HL-60 (cell line): ENCODE measurements at regions not wholly inside any gene's neighbourhood (a gene's known extent, or its start where the extent isn't known, plus 50 kb on each side); places are given as distances from the start of the nearest gene placed in this dataset.
"Not testable (repeated sequence)": the region's sequence is repeated elsewhere in the genome, so short reads cannot be mapped to it uniquely, and the experiment has no call there.

ENCODE experiments used
- DNase-seq, 2 experiments: peaks; one replicate each; pipeline ENCODE4 v3.0.0-alpha.2; 2010 to 2020; ENCODE audit warnings: low read depth in 1 of 2, low spot score in 1 of 2
- H3K27ac ChIP-seq: fragments of 250-450 bp; sonication (Bioruptor Pico); replicated peaks from 2 replicates; pipeline ENCODE4 v1.5.1; 2020; ENCODE audit warnings: mild to moderate bottlenecking, moderate library complexity
- H3K27me3 ChIP-seq: fragments of 250-450 bp; sonication (Bioruptor Pico); 2 replicates; pipeline ENCODE4 v1.5.1; 2021; ENCODE audit warnings: mild to moderate bottlenecking, moderate library complexity; ENCODE audit not compliant: insufficient read depth, poor library complexity, severe bottlenecking
- H3K4me3 ChIP-seq: replicated peaks from 2 replicates; pipeline ENCODE4 v1.5.1; 2011; ENCODE audit warnings: mild to moderate bottlenecking, control low read depth, low read length; ENCODE audit not compliant: insufficient read depth
- CTCF ChIP-seq: IDR thresholded peaks from one replicate; pipeline ENCODE4 v1.5.1; 2011; ENCODE audit warnings: low read length, control low read depth, inconsistent platforms; ENCODE audit not compliant: insufficient read depth
- GABPA ChIP-seq: IDR thresholded peaks from 2 replicates; pipeline ENCODE4 v1.6.1; 2012; ENCODE audit warnings: low read depth
- POLR2AphosphoS5 ChIP-seq: IDR thresholded peaks from 2 replicates; pipeline ENCODE4 v1.6.1; 2012; ENCODE audit warnings: low read depth
- REST ChIP-seq: IDR thresholded peaks from 2 replicates; pipeline ENCODE4 v1.6.1; 2012; ENCODE audit warnings: low read depth; ENCODE audit not compliant: insufficient replicate concordance
- SPI1 ChIP-seq: IDR thresholded peaks from 2 replicates; pipeline ENCODE4 v1.6.1; 2012; ENCODE audit warnings: low read depth, mild to moderate bottlenecking, borderline replicate concordance

GRCh38 chr2:83364264-83364663, 1094.8 kb downstream of the SUCLG1 start:
- no peak for TF ChIP-seq REST
- TF ChIP-seq CTCF, result no peak
- TF ChIP-seq SPI1, result no peak
- TF ChIP-seq POLR2AphosphoS5, result no peak
- TF ChIP-seq GABPA, result no peak
- Histone ChIP-seq H3K27me3 (no peaks in the 10 kb centered on the region), H3K4me3 (no peak overlapping the region), H3K27ac (no peak overlapping the region)
- DNase-seq, result no peak

- DNase-seq, H3K27me3 ChIP-seq, H3K4me3 ChIP-seq, H3K27ac ChIP-seq: not testable (repeated sequence)
Measured at GRCh38 chr2:83363138-83363537, 1095.9 kb downstream of the SUCLG1 start.

- no peak overlapping the region for H3K4me3 ChIP-seq
- no peak overlapping the region for H3K27ac ChIP-seq
- TF ChIP-seq CTCF (no peak), REST (no peak), SPI1 (no peak), POLR2AphosphoS5 (no peak), GABPA (no peak)
- no peaks in the 10 kb centered on the region for H3K27me3 ChIP-seq
- DNase-seq, result no peak
Measured at GRCh38 chr2:83359336-83359735, 1099.7 kb downstream of the SUCLG1 start.

- DNase-seq, result peak in 1 of 2 experiments; percentile 2
- TF ChIP-seq SPI1 (no peak), CTCF (no peak), GABPA (no peak), REST (no peak), POLR2AphosphoS5 (no peak)
- Histone ChIP-seq H3K27ac (no peak overlapping the region), H3K4me3 (no peak overlapping the region), H3K27me3 (no peaks in the 10 kb centered on the region)
Measured at GRCh38 chr2:83342860-83343329, 1116.2 kb downstream of the SUCLG1 start.
